ENCODE measurements at regions not wholly inside any gene's neighbourhood (a gene's known extent, or its start where the extent isn't known, plus 50 kb on each side); places are given as distances from the start of the nearest gene placed in this dataset.

GRCh38 chr11:131138731-131139130, 222.5 kb upstream of the SNX19 start:
- H3K9me3 ChIP-seq (ENCODE audit: control insufficient read depth in 3 of 3, low read length in 3 of 3) = no peaks in the 10 kb centered on the region
- H3K27me3 ChIP-seq (ENCODE audit: control insufficient read depth in 3 of 3, insufficient read depth in 3 of 3, low read length in 3 of 3) = no peaks in the 10 kb centered on the region
- no peak overlapping the region for H3K9ac ChIP-seq (ENCODE audit: low read depth in 1 of 3, low read length in 3 of 3)

GRCh38 chr11:131145791-131146190, 224.6 kb upstream of the NTM start:
- Histone ChIP-seq H3K36me3 (ENCODE audit: control insufficient read depth in 3 of 3, insufficient read depth in 3 of 3, low read length in 3 of 3) (no peaks in the 10 kb centered on the region), H3K4me1 (ENCODE audit: control insufficient read depth in 3 of 3, insufficient read depth in 3 of 3, low read length in 3 of 3) (no peaks in the 10 kb centered on the region), H3K27me3 (ENCODE audit: control insufficient read depth in 3 of 3, insufficient read depth in 3 of 3, low read length in 3 of 3) (no peaks in the 10 kb centered on the region), H3K9ac (ENCODE audit: low read depth in 1 of 3, low read length in 3 of 3) (no peak overlapping the region), H3K27ac (ENCODE audit: low read depth, low read length) (no peak overlapping the region), H3K9me3 (ENCODE audit: control insufficient read depth in 3 of 3, low read length in 3 of 3) (no peaks in the 10 kb centered on the region), H3K4me3 (ENCODE audit: low read length in 3 of 3) (no peak overlapping the region)

More at GRCh38 chr11:131138731-131139130, 222.5 kb upstream of the SNX19 start:
- H3K4me1 ChIP-seq (ENCODE audit: control insufficient read depth in 3 of 3, insufficient read depth in 3 of 3, low read length in 3 of 3) = no peaks in the 10 kb centered on the region
- H3K36me3 ChIP-seq (ENCODE audit: control insufficient read depth in 3 of 3, insufficient read depth in 3 of 3, low read length in 3 of 3) = no peaks in the 10 kb centered on the region
- H3K27ac ChIP-seq (ENCODE audit: low read depth, low read length) = no peak overlapping the region
- H3K4me3 ChIP-seq (ENCODE audit: low read length in 3 of 3) = no peak overlapping the region

GRCh38 chr11:131146827-131147490, 223.5 kb upstream of the NTM start:
- H3K9ac ChIP-seq (ENCODE audit: low read depth in 1 of 3, low read length in 3 of 3) = no peak overlapping the region
- no peak overlapping the region for H3K27ac ChIP-seq (ENCODE audit: low read depth, low read length)
- no peaks in the 10 kb centered on the region for H3K4me1 ChIP-seq (ENCODE audit: control insufficient read depth in 3 of 3, insufficient read depth in 3 of 3, low read length in 3 of 3)
- H3K27me3 ChIP-seq (ENCODE audit: control insufficient read depth in 3 of 3, insufficient read depth in 3 of 3, low read length in 3 of 3) = no peaks in the 10 kb centered on the region
- H3K4me3 ChIP-seq (ENCODE audit: low read length in 3 of 3) = no peak overlapping the region
- no peaks in the 10 kb centered on the region for H3K9me3 ChIP-seq (ENCODE audit: control insufficient read depth in 3 of 3, low read length in 3 of 3)
- H3K36me3 ChIP-seq (ENCODE audit: control insufficient read depth in 3 of 3, insufficient read depth in 3 of 3, low read length in 3 of 3) = no peaks in the 10 kb centered on the region

GRCh38 chr11:131154351-131154750, 216.1 kb upstream of the NTM start:
- peaks cover 0 to 5% (median 0%) of the 10 kb centered on the region in 3 donors for H3K27me3 ChIP-seq (ENCODE audit: control insufficient read depth in 3 of 3, insufficient read depth in 3 of 3, low read length in 3 of 3)
- H3K4me3 ChIP-seq (ENCODE audit: low read length in 3 of 3) = no peak overlapping the region
- H3K9ac ChIP-seq (ENCODE audit: low read depth in 1 of 3, low read length in 3 of 3) = no peak overlapping the region
- H3K27ac ChIP-seq (ENCODE audit: low read depth, low read length) = no peak overlapping the region
- H3K36me3 ChIP-seq (ENCODE audit: control insufficient read depth in 3 of 3, insufficient read depth in 3 of 3, low read length in 3 of 3) = no peaks in the 10 kb centered on the region
- H3K9me3 ChIP-seq (ENCODE audit: control insufficient read depth in 3 of 3, low read length in 3 of 3) = no peaks in the 10 kb centered on the region
- no peaks in the 10 kb centered on the region for H3K4me1 ChIP-seq (ENCODE audit: control insufficient read depth in 3 of 3, insufficient read depth in 3 of 3, low read length in 3 of 3)

- Histone ChIP-seq H3K27ac (ENCODE audit: low read depth, low read length) (no peak overlapping the region), H3K36me3 (ENCODE audit: control insufficient read depth in 3 of 3, insufficient read depth in 3 of 3, low read length in 3 of 3) (no peaks in the 10 kb centered on the region), H3K27me3 (ENCODE audit: control insufficient read depth in 3 of 3, insufficient read depth in 3 of 3, low read length in 3 of 3) (peaks cover 0 to 10% (median 0%) of the 10 kb centered on the region in 3 donors), H3K9ac (ENCODE audit: low read depth in 1 of 3, low read length in 3 of 3) (no peak overlapping the region), H3K4me1 (ENCODE audit: control insufficient read depth in 3 of 3, insufficient read depth in 3 of 3, low read length in 3 of 3) (no peaks in the 10 kb centered on the region), H3K4me3 (ENCODE audit: low read length in 3 of 3) (no peak overlapping the region), H3K9me3 (ENCODE audit: control insufficient read depth in 3 of 3, low read length in 3 of 3) (no peaks in the 10 kb centered on the region)
These were observed 212.7 kb upstream of the NTM start for GRCh38 chr11:131157678-131158077.

- Histone ChIP-seq H3K4me3 (ENCODE audit: low read length in 3 of 3) (no peak overlapping the region), H3K9me3 (ENCODE audit: control insufficient read depth in 3 of 3, low read length in 3 of 3) (no peaks in the 10 kb centered on the region), H3K4me1 (ENCODE audit: control insufficient read depth in 3 of 3, insufficient read depth in 3 of 3, low read length in 3 of 3) (no peaks in the 10 kb centered on the region), H3K9ac (ENCODE audit: low read depth in 1 of 3, low read length in 3 of 3) (no peak overlapping the region), H3K27me3 (ENCODE audit: control insufficient read depth in 3 of 3, insufficient read depth in 3 of 3, low read length in 3 of 3) (peaks cover 0 to 5% (median 0%) of the 10 kb centered on the region in 3 donors), H3K36me3 (ENCODE audit: control insufficient read depth in 3 of 3, insufficient read depth in 3 of 3, low read length in 3 of 3) (no peaks in the 10 kb centered on the region), H3K27ac (ENCODE audit: low read depth, low read length) (no peak overlapping the region)
These were observed 209.6 kb upstream of the NTM start for GRCh38 chr11:131160846-131161245.

- Histone ChIP-seq H3K9me3 (ENCODE audit: control insufficient read depth in 3 of 3, low read length in 3 of 3) (no peaks in the 10 kb centered on the region), H3K9ac (ENCODE audit: low read depth in 1 of 3, low read length in 3 of 3) (no peak overlapping the region), H3K36me3 (ENCODE audit: control insufficient read depth in 3 of 3, insufficient read depth in 3 of 3, low read length in 3 of 3) (no peaks in the 10 kb centered on the region), H3K4me1 (ENCODE audit: control insufficient read depth in 3 of 3, insufficient read depth in 3 of 3, low read length in 3 of 3) (no peaks in the 10 kb centered on the region), H3K27me3 (ENCODE audit: control insufficient read depth in 3 of 3, insufficient read depth in 3 of 3, low read length in 3 of 3) (peaks cover 0 to 5% (median 0%) of the 10 kb centered on the region in 3 donors), H3K27ac (ENCODE audit: low read depth, low read length) (no peak overlapping the region), H3K4me3 (ENCODE audit: low read length in 3 of 3) (no peak overlapping the region)
These were observed 206.8 kb upstream of the NTM start for GRCh38 chr11:131163613-131164012.

- H3K9me3 ChIP-seq (ENCODE audit: control insufficient read depth in 3 of 3, low read length in 3 of 3) = no peaks in the 10 kb centered on the region
- no peak overlapping the region for H3K9ac ChIP-seq (ENCODE audit: low read depth in 1 of 3, low read length in 3 of 3)
- H3K4me1 ChIP-seq (ENCODE audit: control insufficient read depth in 3 of 3, insufficient read depth in 3 of 3, low read length in 3 of 3) = no peaks in the 10 kb centered on the region
- no peaks in the 10 kb centered on the region for H3K36me3 ChIP-seq (ENCODE audit: control insufficient read depth in 3 of 3, insufficient read depth in 3 of 3, low read length in 3 of 3)
- H3K4me3 ChIP-seq (ENCODE audit: low read length in 3 of 3) = no peak overlapping the region
- peaks cover 0 to 2% (median 0%) of the 10 kb centered on the region in 3 donors for H3K27me3 ChIP-seq (ENCODE audit: control insufficient read depth in 3 of 3, insufficient read depth in 3 of 3, low read length in 3 of 3)
- no peak overlapping the region for H3K27ac ChIP-seq (ENCODE audit: low read depth, low read length)
These were observed 205.4 kb upstream of the NTM start for GRCh38 chr11:131165036-131165435.

- Histone ChIP-seq H3K36me3 (ENCODE audit: control insufficient read depth in 3 of 3, insufficient read depth in 3 of 3, low read length in 3 of 3) (no peaks in the 10 kb centered on the region), H3K4me3 (ENCODE audit: low read length in 3 of 3) (no peak overlapping the region), H3K27ac (ENCODE audit: low read depth, low read length) (no peak overlapping the region), H3K27me3 (ENCODE audit: control insufficient read depth in 3 of 3, insufficient read depth in 3 of 3, low read length in 3 of 3) (no peaks in the 10 kb centered on the region), H3K9me3 (ENCODE audit: control insufficient read depth in 3 of 3, low read length in 3 of 3) (no peaks in the 10 kb centered on the region), H3K4me1 (ENCODE audit: control insufficient read depth in 3 of 3, insufficient read depth in 3 of 3, low read length in 3 of 3) (no peaks in the 10 kb centered on the region), H3K9ac (ENCODE audit: low read depth in 1 of 3, low read length in 3 of 3) (no peak overlapping the region)
These were observed 201.3 kb upstream of the NTM start for GRCh38 chr11:131168839-131169713.

- H3K4me1 ChIP-seq (ENCODE audit: control insufficient read depth in 3 of 3, insufficient read depth in 3 of 3, low read length in 3 of 3) = no peaks in the 10 kb centered on the region
- H3K27me3 ChIP-seq (ENCODE audit: control insufficient read depth in 3 of 3, insufficient read depth in 3 of 3, low read length in 3 of 3) = peaks cover 0 to 3% (median 0%) of the 10 kb centered on the region in 3 donors
- no peaks in the 10 kb centered on the region for H3K36me3 ChIP-seq (ENCODE audit: control insufficient read depth in 3 of 3, insufficient read depth in 3 of 3, low read length in 3 of 3)
- no peak overlapping the region for H3K4me3 ChIP-seq (ENCODE audit: low read length in 3 of 3)
- H3K9me3 ChIP-seq (ENCODE audit: control insufficient read depth in 3 of 3, low read length in 3 of 3) = no peaks in the 10 kb centered on the region
- no peak overlapping the region for H3K27ac ChIP-seq (ENCODE audit: low read depth, low read length)
- no peak overlapping the region for H3K9ac ChIP-seq (ENCODE audit: low read depth in 1 of 3, low read length in 3 of 3)
These were observed 198.4 kb upstream of the NTM start for GRCh38 chr11:131172011-131172410.

Data from skeletal muscle tissue (tissue), 3 donors.